Astrocyte (in vitro differentiated cells and primary cell): ENCODE measurements at regions not wholly inside any gene's neighbourhood (a gene's known extent, or its start where the extent isn't known, plus 50 kb on each side); places are given as distances from the start of the nearest gene placed in this dataset.

ENCODE experiments used
- EZH2 ChIP-seq: IDR thresholded peaks from 2 replicates; pipeline ENCODE4 v1.6.1; 2012; ENCODE audit warnings: mild to moderate bottlenecking, low read length, inconsistent platforms; ENCODE audit not compliant: insufficient read depth
- TF ChIP-seq, protein P1 (sequence below): IDR thresholded peaks from 2 replicates; pipeline ENCODE4 v1.5.1; 2011; ENCODE audit warnings: low read depth, mild to moderate bottlenecking, inconsistent platforms, low read length, moderate library complexity; ENCODE audit not compliant: insufficient read depth

DNA sequence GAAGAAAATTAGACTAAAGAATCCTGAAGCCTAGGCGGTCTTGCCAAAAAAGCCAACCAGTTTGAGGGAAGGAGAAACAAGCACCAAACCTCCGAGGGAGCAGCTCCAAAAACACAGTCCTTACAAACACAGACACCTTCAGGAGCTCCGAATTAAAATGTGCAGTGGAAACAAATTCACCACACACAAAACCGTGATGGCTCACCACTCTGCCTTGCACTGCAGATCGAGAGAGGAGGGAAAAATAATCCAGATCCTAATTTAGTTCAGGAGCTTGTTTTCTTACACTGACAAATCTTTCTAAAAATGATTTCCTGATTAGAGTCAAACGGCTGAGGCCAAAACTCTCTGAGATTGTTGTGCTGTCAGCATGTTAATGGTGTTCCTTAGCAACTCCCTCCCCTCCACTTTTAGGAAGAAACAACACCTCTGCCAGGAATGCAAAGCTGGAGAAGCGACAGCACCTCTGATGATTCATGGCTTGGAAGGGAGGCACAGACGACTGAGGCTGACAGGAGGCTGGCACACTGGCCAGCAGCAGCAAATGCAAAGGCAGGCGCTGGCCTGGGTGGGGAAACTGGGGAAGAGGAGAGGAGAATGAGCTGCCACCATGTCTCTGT is 249.4 kb upstream of the KLHL29 start:
- TF ChIP-seq EZH2, result no peak
- TF ChIP-seq, protein P1, sequence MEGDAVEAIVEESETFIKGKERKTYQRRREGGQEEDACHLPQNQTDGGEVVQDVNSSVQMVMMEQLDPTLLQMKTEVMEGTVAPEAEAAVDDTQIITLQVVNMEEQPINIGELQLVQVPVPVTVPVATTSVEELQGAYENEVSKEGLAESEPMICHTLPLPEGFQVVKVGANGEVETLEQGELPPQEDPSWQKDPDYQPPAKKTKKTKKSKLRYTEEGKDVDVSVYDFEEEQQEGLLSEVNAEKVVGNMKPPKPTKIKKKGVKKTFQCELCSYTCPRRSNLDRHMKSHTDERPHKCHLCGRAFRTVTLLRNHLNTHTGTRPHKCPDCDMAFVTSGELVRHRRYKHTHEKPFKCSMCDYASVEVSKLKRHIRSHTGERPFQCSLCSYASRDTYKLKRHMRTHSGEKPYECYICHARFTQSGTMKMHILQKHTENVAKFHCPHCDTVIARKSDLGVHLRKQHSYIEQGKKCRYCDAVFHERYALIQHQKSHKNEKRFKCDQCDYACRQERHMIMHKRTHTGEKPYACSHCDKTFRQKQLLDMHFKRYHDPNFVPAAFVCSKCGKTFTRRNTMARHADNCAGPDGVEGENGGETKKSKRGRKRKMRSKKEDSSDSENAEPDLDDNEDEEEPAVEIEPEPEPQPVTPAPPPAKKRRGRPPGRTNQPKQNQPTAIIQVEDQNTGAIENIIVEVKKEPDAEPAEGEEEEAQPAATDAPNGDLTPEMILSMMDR, result no peak
